ENCODE measurements at regions not wholly inside any gene's neighbourhood (a gene's known extent, or its start where the extent isn't known, plus 50 kb on each side); places are given as distances from the start of the nearest gene placed in this dataset.

GRCh38 chr13:43985422-43986072 lies 105.8 kb downstream of the LACC1 start:
- DNase-seq, result peak; percentile 37

- peak; percentile 48 for DNase-seq
Measured at GRCh38 chr13:43986421-43986981, 106.8 kb downstream of the LACC1 start.

- DNase-seq, result no peak
Measured at GRCh38 chr13:43988302-43988701, 108.6 kb downstream of the LACC1 start.

DNA sequence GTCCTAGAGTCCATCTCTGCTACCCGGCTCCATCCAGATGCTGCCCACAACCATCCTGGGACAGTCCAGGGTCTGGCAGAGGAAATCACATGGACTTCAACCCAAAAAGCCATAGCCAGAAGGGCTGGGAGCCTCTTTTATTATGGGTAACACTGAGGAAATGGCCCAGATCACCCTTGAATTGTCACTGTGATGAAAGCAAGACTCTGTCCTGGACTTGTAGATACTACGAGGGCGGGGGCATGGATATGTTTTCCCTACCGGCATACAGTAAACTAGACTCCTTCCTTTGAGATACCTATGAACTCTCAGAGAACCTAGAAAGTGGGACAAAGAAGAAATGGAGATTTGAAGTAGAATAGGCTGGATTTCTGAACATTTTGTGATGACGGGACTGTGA lies 110.3 kb downstream of the LACC1 start:
- DNase-seq, result no peak

DNA sequence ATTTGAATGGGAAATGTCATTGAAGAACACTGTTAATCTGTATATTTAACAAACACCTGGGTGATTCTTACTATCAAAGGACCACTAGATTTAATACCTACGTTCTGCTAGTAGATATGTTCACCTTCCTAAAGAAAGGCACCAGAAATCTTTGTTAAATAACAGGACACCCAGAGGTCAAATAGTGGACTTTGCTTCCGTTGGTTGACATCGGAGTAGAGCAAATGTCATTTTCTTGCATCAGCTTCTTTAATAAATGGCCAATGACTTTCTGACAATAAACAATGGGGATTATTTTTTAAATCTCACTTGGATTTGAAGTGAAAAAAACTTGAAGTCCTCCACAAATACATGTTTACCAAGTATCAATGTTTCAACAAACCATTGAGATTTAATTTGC lies 111.1 kb downstream of the LACC1 start:
- no peak for DNase-seq

DNA sequence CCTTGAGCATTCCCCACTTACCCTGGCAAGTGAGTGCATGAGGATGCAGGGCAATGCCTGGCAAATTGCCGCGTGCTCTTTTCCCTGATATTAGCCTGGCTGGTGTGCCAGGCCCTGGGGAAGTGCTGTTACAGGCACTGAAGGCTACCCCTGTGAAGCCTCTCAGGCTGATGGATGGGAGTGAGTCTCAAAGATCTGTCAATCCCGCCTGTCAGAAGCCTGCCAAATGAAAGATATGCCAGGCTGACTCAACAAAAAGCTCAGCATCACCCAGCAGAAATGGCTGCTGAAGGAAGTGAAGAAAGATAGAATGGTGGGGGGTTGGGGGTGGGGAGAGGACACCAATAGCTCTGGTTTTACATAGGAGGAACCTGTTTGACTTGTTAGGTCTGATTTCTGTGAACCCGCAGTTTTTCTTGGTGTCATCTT lies 112.1 kb downstream of the LACC1 start:
- no peak for DNase-seq

DNA sequence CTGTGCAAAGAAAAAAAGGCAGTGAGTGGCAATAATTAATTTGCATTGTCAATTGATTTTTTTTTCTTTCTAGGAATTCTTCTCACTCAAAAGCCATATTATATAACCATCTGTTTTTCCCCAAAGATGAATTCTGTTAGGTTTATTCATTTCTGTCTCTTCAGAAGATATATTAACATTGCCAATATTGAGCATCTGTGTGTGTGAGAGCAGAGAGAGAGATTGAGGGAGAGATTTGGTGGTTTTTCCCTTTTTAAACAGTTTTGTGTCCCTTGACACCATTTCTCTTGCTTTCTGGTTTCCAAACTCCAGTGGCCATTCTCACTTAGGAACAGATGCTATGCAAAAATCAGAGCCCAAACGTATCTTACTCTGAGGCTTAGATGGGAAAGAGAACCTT lies 112.5 kb downstream of the LACC1 start:
- no peak for DNase-seq

DNA sequence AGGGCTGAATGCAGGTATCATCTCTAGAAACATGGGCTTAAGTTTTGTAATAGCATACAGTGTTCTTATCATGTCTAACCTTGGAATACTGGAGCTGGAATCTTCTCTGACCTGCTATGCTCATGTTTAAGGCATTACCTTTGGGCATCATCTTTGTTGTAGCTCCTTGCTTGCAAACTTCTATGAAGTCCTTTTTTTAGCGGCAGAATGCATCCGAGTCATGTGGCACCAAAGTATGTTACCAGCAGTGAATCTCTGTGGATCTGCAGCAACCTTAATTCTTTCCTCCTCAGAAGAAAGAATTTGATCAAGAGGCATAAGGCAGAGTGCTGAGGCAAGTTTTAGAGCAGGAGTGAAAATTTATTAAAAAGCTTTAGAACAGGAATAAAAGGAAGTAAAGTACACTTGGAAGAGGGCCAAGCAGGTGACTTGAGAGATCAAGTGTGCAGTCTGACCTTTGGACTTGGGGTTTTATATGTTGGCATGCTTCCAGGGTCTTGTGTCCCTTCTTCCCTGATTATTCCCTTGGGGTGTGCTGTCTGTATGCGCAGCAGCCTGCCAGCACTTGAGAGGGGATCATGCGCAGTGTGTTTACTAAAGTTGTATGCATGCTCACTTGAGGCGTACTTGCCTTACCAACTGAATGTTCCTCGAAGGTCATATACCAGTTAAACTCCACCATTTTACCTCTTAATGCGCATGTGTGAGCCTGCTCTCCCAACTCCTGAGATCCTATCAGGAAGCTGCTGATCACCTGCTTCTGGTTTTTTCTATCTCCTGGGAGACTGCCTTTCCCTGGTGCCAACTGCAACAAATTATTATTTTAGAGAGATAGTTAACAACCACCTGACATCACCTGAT lies 115.5 kb downstream of the LACC1 start:
- DNase-seq, result no peak

DNA sequence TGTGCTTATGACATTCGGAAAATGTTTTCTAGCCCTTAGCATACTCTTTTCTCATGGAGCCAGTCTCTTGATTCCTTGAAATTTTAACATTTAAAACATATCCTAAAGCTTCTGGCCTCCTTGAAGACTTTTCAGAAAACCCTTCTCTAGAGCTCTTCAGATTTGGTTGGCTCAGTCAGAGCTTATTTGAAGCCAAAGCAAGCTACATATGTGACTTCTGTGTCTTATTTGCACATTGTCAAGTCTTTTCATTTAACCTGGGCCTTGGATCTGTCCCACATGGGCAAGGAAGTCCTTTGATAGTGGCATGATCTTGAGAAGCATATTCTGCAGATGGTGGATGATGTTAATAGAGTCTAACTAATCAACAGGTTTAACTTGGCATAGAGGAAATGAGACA lies 116.5 kb downstream of the LACC1 start:
- DNase-seq, result no peak

DNA sequence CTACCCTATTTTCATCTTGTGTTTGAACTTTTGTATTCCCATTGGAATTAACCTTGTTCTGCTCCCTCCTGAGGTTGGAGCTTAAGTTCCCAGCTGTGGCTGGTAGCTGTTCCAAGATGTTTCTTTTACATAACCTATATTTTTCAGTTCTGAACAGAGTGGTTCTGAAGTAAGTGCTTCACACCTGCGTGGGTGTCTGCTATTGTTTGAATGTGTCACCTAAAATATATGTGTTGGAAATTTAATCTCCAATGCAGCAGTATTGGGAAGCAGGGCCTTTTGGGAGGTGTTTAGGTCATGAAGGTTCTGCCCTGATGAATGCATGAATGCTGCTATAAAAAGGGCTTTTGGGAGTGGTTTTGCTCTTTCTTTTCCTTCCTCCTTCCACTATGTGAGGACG lies 123.8 kb downstream of the LACC1 start:
- DNase-seq, result no peak

DNA sequence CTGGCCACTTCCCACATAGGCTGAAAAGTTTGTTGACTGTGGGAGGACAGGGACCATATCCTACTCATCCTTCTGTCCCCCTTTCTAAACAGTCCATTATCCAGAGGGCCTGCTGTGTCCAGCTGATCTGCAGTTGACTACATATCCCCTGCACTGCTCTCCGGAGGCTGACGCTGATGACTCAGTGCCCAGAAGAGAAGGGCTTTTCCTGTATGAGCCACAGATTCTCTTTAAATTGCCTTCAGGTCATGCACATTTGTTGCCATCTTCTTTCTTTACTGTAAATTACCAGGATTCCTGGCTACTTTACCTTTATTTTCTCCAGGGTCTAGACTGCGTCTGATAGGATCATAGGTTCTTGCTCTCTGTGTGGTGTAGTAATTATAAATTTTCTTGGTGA lies 125.2 kb downstream of the LACC1 start:
- no peak for DNase-seq

DNA sequence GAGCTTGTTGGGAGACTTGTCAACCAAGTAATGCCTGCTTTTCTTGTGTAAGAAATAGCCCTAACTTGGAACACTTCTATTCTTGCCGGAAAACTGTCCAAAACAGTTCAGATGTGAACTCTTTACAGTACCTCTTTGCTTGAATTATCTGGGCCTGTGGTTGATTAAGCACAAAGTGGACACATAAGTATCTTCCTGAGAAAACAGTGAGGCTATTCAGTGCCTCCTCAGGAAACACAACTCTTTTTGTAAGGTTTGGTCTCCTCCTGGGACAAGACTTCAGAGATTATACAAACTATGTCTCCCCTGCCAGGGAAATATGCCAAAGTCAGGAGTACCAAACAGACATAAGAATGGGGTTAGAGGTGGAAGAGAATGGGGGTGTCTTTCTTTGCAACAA lies 127.7 kb downstream of the LACC1 start:
- no peak for DNase-seq

- no peak for DNase-seq
Measured at GRCh38 chr13:44011036-44011435, 131.3 kb downstream of the LACC1 start.

DNA sequence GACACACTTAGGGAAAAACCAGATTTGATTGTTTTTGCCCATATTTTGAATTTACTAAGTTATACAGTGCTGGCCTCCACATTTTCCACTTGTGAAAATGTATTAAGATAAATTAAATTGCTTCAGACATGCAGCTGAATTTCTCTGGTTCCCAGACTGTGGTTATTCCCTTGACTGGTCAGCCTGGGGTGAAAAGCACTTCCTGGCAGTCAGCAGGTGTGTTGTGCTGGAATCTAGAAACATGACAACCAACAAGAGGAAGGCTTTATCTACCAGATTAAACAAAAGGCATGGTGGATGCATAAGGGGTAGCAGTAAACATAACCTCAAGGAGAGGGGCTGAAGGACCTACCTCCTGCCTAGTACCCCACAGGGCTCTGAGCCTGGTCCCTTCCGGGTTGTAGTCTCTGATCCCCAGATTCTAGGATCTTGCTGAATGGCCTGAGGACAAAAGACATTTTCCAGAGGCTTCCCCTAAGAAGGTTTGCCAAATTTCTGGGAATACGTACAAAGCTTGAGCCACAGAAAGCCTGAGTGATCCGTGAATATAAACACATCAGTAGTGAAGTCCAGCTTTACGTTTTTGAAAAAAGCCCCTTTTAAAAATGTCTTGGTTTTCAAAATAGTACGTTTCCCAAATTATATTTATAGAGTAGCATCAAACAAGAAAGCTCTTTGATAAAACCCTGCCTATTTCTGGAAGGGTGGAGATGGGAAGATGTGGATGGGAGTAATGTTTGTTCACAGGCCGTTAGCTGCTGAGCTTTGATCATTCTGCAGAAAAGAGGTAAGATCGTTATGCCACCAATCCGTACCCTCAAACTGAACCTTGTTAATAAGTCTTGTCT lies 133.4 kb downstream of the LACC1 start:
- no peak for DNase-seq

GRCh38 chr13:44013758-44014291 lies 134.1 kb downstream of the LACC1 start:
- no peak for DNase-seq

GRCh38 chr13:44014501-44014900 lies 134.8 kb downstream of the LACC1 start:
- no peak for DNase-seq

DNA sequence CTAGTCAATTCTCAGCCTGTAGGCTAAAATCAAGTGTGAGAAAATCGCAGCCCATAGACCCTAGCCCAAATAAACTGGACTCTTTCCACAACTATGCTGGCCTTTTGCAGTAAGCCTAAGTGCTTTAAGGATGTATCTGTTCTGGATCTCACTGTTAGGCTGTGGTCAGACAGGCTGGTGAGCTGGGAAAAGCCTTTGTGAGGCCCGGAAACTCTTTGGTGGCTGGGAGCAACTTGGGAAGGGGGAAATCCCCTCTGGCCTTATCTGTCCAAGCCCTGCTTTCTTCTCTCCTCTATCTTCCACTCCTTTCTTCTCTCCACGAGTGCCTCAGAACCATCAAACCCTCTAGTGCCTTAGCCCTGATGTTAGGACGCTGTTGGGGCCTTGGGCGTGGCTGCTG lies 135.4 kb downstream of the LACC1 start:
- no peak for DNase-seq

DNA sequence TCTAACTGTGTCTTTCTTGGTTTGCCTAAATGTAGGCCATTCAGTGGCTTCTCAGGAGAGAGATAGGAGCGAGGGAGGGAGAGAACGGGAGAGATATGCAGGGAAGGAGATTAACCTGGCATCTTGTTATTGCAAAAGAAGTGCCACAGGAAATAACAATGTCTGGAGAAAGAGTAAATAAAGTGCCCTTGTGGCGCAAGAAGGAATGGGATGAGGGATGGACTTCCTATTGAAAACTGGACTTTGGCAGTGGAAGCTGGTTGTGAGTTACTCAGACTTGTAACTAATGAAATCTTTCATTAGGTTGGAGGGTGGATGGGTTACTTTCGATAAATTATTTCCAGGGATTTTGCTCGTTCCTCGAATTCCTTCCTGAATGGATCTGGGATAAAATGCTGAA lies 136.1 kb downstream of the LACC1 start:
- no peak for DNase-seq

GRCh38 chr13:44017756-44018309 lies 138.1 kb downstream of the LACC1 start:
- DNase-seq, result no peak

GRCh38 chr13:44019651-44020050 lies 139.9 kb downstream of the LACC1 start:
- DNase-seq, result no peak

DNA sequence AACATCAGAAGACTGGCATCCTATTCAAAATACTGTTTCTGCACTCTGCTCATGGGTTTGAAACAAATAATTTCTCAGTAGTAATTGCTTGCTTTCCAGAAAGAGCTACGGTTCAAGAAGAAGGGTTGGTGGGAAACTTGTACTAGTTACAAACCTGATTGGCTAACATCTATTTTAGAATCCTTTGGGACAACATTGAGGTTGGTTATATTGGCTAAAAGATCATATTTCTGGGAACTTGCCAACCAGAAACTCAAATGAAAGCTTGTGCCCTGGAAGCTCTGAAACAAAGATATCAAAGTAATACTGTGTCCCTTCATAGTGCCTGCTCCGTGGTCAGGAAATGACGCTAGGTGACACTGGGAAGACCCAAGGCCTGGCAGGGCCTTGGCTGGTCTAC lies 141.7 kb downstream of the LACC1 start:
- no peak for DNase-seq

GRCh38 chr13:44022196-44022595 lies 142.5 kb downstream of the LACC1 start:
- no peak for DNase-seq
